ENCODE measurements at regions not wholly inside any gene's neighbourhood (a gene's known extent, or its start where the extent isn't known, plus 50 kb on each side); places are given as distances from the start of the nearest gene placed in this dataset.

GRCh38 chr15:69610277-69610676 lies 157.7 kb downstream of the RPLP1 start:
- no peak for TF ChIP-seq CTCF (IDR thresholded peaks at IDR 0.05; ENCODE audit: low read depth, low read length, poor library complexity, severe bottlenecking)
- no peak for TF ChIP-seq EZH2phosphoT487 (IDR thresholded peaks at IDR 0.05; ENCODE audit: borderline replicate concordance, low read length)

All from DOHH2 (cell line).